GM21360 (cell line): ENCODE measurements at regions not wholly inside any gene's neighbourhood (a gene's known extent, or its start where the extent isn't known, plus 50 kb on each side); places are given as distances from the start of the nearest gene placed in this dataset.
"Not testable (repeated sequence)": the region's sequence is repeated elsewhere in the genome, so short reads cannot be mapped to it uniquely, and the experiment has no call there.

Experiments used
- ATAC-seq: cut with Tn5 transposase; IDR thresholded peaks from one replicate; pipeline ENCODE4 v1.9.1; 2021; ENCODE audit warnings: mild to moderate bottlenecking, moderate library complexity; ENCODE audit not compliant: unreplicated experiment

DNA sequence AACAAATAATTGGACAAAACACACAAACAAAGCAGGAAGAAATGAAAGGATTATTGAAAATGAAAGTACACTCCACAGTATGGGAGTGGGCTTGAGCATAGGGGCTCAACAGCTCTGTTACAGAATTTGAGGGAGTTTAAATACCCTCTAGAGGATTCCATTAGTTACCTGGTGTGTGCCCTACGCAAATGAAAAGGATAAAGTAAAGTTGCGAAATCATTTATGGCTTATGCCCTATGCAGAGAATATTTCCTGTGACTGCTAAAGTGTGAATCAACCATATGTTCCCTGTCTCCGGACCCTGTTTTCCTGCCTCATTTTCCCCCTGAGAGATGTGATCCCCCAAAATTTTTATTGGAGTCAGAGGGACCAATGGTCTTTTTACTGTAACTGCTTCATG, 634.6 kb upstream of the CNTNAP2 start:
- no peak for ATAC-seq

- ATAC-seq, result no peak
These were observed 638.1 kb upstream of the CNTNAP2 start for GRCh38 chr7:145478541-145478940.

DNA sequence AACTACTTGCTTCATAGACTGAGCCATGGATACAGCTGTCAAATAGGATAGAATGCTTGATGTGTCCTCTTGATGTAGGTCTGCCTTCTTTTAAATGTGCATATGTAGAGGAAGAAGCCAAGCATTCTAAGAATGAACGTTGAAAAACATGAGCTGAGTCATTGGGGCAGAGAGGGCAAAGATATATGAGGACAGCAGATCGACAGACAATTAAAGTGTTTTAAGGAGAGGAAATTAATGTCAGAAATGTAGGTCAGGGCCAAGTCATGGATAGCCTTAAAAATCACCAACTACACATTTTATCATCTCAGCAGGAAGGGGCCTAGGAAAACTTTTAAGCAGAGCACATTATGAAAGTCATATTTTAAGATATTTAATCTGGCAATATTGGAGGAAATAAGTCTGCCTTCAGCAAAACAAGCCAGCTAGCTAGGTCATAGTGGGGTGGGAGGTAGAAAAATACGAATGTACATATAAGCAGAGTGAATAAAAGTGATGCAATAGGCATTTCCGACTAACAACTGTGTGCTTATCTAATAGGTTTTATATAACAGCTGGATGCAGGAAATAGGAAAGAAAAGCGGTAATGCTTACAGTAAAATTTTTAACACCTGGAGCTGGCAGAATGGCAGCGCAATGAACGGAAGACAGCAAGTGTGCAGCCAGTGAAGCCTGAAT, 638.3 kb upstream of the TPK1 start:
- ATAC-seq, result no peak

- ATAC-seq, result no peak
These were observed 636.0 kb upstream of the TPK1 start for GRCh38 chr7:145471883-145472282.

- no peak for ATAC-seq
These were observed 628.4 kb upstream of the TPK1 start for GRCh38 chr7:145464287-145464686.

- ATAC-seq, result no peak
These were observed 626.6 kb upstream of the TPK1 start for GRCh38 chr7:145462463-145462862.

DNA sequence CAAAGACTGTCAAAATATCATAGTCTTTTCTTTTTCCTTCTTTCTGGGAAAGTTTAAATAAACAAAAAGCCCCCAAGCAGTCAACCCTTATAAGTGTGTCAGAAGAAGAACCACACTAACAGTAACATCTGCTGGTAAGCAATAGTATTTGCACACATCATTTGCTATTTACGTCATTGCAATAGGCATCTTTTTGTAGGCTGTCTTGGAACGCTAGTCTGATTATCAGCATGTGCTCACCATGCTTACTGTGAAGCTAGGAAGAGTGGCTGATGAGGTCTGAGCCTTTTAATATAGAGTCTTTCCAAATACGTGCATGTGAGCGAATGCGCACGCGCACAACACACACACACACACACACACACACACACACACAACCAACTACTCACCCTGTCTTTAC, 599.0 kb upstream of the TPK1 start:
- no peak for ATAC-seq

DNA sequence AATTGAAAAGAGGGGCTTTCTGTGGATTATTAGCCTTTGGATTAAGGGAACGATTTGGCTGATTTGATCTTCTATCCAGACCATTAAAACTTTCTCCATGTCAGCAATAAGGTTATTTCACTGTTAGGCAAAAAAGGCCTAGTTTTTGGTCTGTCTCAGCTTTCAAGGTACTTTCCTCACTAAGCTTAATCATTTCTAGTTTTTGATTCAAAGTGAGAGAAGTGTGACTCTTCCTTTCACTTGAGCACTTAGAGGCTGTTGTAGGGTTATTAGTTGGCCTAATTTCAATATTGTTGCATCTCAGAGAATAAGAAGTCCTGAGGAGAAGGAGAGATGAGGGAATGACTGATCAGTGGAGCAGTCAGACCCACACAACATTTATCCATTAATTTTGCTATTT, 596.0 kb upstream of the TPK1 start:
- no peak for ATAC-seq

DNA sequence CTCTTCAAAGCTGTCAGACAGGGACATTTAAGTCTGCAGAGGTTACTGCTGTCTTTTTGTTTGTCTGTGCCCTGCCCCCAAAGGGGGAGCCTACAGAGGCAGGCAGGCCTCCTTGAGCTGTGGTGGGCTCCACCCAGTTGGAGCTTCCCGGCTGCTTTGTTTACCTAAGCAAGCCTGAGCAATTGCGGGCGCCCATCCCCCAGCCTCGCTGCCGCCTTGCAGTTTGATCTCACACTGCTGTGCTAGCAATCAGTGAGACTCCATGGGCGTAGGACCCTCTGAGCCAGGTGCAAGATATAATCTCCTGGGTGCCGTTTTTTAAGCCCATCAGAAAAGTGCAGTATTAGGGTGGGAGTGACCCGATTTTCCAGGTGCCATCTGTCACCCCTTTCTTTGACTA, 582.6 kb upstream of the TPK1 start:
- not testable (repeated sequence) for ATAC-seq

- ATAC-seq, result no peak
These were observed 575.2 kb upstream of the TPK1 start for GRCh38 chr7:145411066-145411465.

GRCh38 chr7:145398758-145399157, 562.9 kb upstream of the TPK1 start:
- ATAC-seq, result no peak

GRCh38 chr7:145394126-145394525, 558.3 kb upstream of the TPK1 start:
- no peak for ATAC-seq

- ATAC-seq, result no peak
These were observed 546.9 kb upstream of the TPK1 start for GRCh38 chr7:145382762-145383161.

- ATAC-seq, result no peak
These were observed 542.3 kb upstream of the TPK1 start for GRCh38 chr7:145378197-145378596.

- ATAC-seq, result no peak
These were observed 524.8 kb upstream of the TPK1 start for GRCh38 chr7:145360511-145361100.

DNA sequence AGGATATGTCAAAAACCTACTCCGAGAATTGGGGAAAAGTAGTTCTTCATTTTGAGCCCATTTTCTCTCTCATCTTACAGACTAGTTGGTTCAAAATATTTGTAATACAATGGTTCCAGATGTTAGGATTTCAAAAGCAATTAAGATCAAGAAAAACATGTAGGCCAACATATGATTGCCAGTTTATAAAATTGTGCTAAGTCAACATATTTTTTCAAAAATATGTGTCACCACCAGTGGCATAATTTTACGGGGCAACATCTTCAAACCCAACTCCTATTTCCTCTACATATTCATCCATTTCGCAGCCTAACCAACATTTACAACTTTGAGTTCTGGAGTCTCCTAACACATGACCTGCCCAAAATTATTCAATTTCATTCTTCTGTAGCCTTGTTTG, 514.5 kb upstream of the TPK1 start:
- no peak for ATAC-seq

DNA sequence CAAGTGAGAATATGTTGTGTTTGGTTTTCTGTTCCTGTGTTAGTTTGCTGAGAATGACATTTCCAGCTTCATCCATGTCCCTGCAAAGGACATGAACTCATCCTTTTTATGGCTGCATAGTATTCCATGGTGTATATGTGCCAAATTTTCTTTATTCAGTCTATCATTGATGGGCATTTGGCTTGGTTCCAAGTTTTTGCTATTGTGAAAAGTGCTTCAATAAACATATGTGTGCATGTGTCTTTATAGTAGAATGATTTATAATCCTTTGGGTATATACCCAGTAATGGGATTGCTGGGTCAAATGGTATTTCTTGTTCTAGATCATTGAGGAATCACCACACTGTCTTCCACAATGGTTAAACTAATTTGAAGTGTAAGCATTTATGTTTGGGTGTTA, 513.6 kb upstream of the TPK1 start:
- ATAC-seq, result not testable (repeated sequence)

DNA sequence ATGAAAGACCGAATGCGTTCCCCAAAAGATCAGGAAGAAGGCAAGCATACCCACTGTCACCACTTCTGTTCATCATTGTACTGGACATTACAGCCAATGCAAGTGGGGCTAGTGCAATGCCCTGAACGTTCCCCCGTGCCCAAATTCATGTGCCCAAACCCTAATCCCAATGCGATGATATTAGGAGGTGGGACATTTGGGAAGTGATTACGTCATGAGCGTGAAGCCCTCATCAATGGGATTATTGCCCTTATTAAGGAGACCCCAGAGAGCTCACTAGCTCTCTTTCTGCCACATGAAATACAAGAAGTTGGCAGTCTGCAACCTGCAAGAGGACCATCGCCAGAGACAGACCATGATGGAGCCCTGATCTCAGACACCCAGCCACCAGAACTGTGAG, 511.4 kb upstream of the TPK1 start:
- no peak for ATAC-seq

DNA sequence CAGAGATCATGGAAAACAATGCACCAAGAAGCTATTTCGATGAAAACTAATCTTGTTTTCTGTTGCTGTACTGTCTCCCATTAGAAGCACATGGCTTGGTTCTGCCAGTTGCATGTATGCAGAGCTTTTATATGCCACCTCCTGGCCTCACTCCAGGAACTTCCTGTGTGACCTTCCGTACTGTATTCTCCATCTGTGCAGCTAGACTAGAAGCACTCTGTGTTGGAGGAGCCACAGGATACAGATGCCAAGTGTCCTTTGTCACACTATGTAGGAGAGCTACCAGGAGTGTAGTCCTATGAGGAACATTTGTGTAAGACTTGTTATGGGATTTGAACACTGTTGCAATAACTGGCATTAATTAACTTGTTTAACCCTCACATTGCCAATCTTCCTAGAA, 503.5 kb upstream of the TPK1 start:
- ATAC-seq, result no peak

DNA sequence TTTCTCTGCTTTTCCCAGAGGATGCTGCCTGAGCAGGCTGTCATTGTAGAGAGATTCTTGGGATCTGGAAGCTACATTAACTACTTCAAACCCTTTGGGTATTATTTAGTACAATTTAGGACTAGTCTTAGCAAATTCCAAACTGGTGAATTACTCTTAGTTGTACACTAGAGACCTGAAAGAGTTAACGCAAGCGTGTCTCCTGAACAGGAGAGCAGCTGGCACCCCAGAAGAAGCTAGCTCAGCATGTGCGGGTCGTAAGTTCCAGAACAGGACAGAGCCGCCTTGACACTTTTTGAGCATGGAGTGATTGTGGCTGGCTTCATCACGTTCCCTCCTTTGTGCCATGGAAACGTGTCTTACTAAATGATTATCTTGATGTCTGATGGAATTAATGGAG, 495.7 kb upstream of the TPK1 start:
- no peak for ATAC-seq

DNA sequence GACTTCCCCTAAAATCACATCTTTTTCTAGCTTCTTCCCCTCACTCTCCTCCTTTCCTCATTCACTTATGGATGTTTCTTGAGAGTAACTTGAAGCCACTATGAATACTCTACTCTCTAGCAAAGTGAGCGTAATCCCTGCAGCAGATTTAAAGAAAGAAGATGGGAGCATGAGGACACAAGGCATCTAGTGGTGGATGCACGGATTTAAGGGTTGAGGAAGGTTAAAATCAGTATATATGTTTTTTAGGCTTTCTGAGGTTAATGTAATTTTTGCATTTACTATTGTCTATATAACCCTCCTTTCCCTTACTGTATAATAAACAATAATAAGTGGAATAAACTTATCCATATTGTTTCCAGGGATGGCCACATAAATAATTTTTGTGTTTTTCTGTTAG, 495.2 kb upstream of the TPK1 start:
- no peak for ATAC-seq

DNA sequence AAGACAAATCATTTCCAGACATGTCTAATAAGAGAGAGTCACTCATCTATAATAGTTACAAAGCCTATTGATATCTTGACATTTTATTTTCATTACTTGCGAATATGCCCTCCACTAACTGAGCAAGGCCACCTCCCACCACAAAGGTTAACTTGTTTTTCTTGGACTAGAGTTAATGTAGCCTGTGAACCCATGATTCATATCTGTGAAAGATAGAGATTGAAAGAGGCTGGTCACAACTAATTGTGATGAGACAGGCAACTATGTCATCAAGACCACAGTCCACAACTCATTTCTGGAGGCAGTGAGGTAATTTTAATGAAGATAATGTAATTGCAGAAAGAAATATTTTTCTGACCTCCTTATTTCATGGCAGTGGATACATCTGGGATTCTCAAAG, 491.8 kb upstream of the TPK1 start:
- no peak for ATAC-seq

DNA sequence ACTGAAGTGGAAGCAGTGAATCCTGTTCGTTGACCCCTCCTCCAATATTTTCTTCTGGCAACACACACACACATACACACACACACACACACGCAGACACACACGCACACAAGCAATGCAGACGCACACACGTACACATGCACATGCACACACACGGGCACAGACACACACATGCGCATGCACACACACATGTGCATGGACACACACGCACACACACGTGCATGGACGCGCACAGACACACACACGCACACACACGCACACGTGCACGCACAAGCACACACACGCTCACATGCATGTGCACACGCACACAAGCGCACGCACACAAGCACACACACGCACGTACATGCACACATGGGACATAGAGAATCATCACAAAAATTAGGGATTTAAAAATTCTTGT, 488.2 kb upstream of the TPK1 start:
- no peak for ATAC-seq
